ENCODE measurements at regions not wholly inside any gene's neighbourhood (a gene's known extent, or its start where the extent isn't known, plus 50 kb on each side); places are given as distances from the start of the nearest gene placed in this dataset.
"Not testable (repeated sequence)": the region's sequence is repeated elsewhere in the genome, so short reads cannot be mapped to it uniquely, and the experiment has no call there.

DNA sequence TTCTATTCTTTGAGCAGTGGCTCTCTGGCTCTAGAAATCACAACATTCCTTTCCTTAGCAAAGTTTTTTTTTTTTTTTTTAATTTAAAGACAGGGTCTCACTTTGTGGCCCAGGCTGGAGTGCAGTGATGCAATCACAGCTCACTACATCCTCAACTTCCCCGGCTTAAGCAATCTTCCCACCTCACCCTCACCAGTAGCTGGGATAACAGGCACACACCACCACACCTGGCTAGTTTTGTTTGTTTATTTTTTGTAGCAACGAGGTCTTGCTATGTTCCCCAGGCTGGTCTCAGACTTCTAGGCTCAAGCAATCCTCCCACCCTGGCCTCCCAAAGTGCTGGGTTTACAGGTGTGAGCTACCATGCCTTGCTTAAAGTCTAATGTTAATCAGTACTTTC, 85.2 kb downstream of the LMO4 start:
- not testable (repeated sequence) for H3K4me1 ChIP-seq (ENCODE audit: control insufficient read depth in 2 of 2, insufficient read depth in 2 of 2, low read length in 1 of 2); H3K9me3 ChIP-seq (ENCODE audit: control insufficient read depth in 2 of 2, insufficient read depth in 1 of 2, low read depth in 1 of 2, low read length in 1 of 2); H3K27ac ChIP-seq (ENCODE audit: low read depth in 2 of 2, low read length in 1 of 2); H3K4me3 ChIP-seq (ENCODE audit: low read depth in 1 of 2, low read length in 2 of 2); H3K27me3 ChIP-seq (ENCODE audit: control insufficient read depth in 1 of 2, insufficient read depth in 2 of 2, low read length in 2 of 2); H3K36me3 ChIP-seq (ENCODE audit: control insufficient read depth in 2 of 2, insufficient read depth in 2 of 2, low read length in 1 of 2)
- 70 to 77% methylated on average over 2 of the region's 2 CpGs for WGBS, 2 donors

GRCh38 chr1:87418048-87418447, 89.4 kb downstream of the LMO4 start:
- no peak overlapping the region for H3K27ac ChIP-seq (ENCODE audit: low read depth in 2 of 2, low read length in 1 of 2)
- no peaks in the 10 kb centered on the region for H3K27me3 ChIP-seq (ENCODE audit: control insufficient read depth in 1 of 2, insufficient read depth in 2 of 2, low read length in 2 of 2)
- 79 to 81% methylated on average over 3 of the region's 3 CpGs for WGBS, 2 donors
- H3K36me3 ChIP-seq (ENCODE audit: control insufficient read depth in 2 of 2, insufficient read depth in 2 of 2, low read length in 1 of 2) = no peaks in the 10 kb centered on the region
- no peaks in the 10 kb centered on the region for H3K9me3 ChIP-seq (ENCODE audit: control insufficient read depth in 2 of 2, insufficient read depth in 1 of 2, low read depth in 1 of 2, low read length in 1 of 2)
- H3K4me3 ChIP-seq (ENCODE audit: low read depth in 1 of 2, low read length in 2 of 2) = no peak overlapping the region
- H3K4me1 ChIP-seq (ENCODE audit: control insufficient read depth in 2 of 2, insufficient read depth in 2 of 2, low read length in 1 of 2) = no peaks in the 10 kb centered on the region

GRCh38 chr1:87421809-87422208, 93.1 kb downstream of the LMO4 start:
- Histone ChIP-seq H3K27ac (ENCODE audit: low read depth in 2 of 2, low read length in 1 of 2) (no peak overlapping the region), H3K4me3 (ENCODE audit: low read depth in 1 of 2, low read length in 2 of 2) (no peak overlapping the region), H3K9me3 (ENCODE audit: control insufficient read depth in 2 of 2, insufficient read depth in 1 of 2, low read depth in 1 of 2, low read length in 1 of 2) (no peaks in the 10 kb centered on the region), H3K4me1 (ENCODE audit: control insufficient read depth in 2 of 2, insufficient read depth in 2 of 2, low read length in 1 of 2) (no peaks in the 10 kb centered on the region), H3K36me3 (ENCODE audit: control insufficient read depth in 2 of 2, insufficient read depth in 2 of 2, low read length in 1 of 2) (no peaks in the 10 kb centered on the region), H3K27me3 (ENCODE audit: control insufficient read depth in 1 of 2, insufficient read depth in 2 of 2, low read length in 2 of 2) (no peaks in the 10 kb centered on the region)

DNA sequence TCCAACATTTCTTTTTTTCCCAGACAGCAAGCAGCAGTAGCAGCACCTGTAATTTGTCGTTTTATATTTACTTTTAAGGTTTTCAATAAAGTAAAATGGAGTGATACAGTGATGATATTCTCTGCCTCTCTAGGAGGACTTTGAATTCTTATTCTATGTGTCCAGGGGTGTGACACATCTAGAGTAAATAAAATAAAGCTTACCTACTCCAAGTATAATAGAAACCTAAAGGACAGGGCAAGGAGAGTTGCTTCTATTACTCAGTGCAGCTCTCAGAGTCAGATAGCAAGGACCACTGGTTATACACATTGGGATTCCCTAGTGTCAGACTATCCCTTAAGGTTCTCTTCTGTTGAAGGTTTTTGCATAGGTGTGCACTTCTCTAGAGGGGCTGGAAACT, 95.9 kb downstream of the LMO4 start:
- no peaks in the 10 kb centered on the region for H3K9me3 ChIP-seq (ENCODE audit: control insufficient read depth in 2 of 2, insufficient read depth in 1 of 2, low read depth in 1 of 2, low read length in 1 of 2)
- no peaks in the 10 kb centered on the region for H3K36me3 ChIP-seq (ENCODE audit: control insufficient read depth in 2 of 2, insufficient read depth in 2 of 2, low read length in 1 of 2)
- no peak overlapping the region for H3K27ac ChIP-seq (ENCODE audit: low read depth in 2 of 2, low read length in 1 of 2)
- H3K4me1 ChIP-seq (ENCODE audit: control insufficient read depth in 2 of 2, insufficient read depth in 2 of 2, low read length in 1 of 2) = peaks cover 0 to 3% of the 10 kb centered on the region in 2 donors
- H3K4me3 ChIP-seq (ENCODE audit: low read depth in 1 of 2, low read length in 2 of 2) = no peak overlapping the region
- WGBS, 2 donors = 71 to 90% methylated on average over 1 of the region's 1 CpG
- H3K27me3 ChIP-seq (ENCODE audit: control insufficient read depth in 1 of 2, insufficient read depth in 2 of 2, low read length in 2 of 2) = no peaks in the 10 kb centered on the region

DNA sequence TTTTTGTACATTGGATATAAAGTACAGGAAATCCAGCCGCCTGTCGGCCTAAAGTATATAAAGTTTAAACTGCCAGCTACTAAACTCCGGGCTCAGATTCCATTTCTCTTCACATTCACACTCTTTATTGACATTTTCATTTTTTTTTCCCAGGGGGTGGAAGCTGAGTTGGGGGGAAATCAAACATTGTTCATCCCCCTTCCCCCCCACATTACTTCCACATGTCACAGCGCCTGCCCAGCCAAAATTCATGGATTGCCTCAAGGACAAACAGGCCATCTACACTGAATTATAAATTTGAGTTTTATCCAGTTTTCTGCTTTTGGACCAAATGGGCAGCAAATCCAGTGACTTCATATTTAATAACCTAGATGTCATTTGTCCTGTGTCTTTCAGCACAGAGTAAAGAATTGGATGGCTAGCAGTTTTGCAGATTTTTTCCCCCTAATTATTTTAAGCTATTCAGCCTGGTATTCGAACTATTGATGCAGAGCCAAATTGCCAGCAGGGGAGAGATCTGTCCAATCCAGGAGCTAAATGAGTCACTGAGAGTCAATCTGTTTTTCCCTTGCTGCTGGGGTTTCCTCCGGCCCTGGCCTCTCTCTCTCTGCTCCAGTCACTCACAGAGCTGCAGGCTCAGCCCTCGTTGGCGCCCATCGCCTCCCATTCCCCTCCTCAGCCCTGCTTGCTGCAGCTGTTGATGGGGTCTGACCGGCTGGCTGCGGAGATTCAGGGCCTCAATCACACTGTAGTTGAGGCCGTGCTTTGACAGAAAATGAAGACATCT, 98.0 kb downstream of the LMO4 start:
- peaks cover 0 to 3% of the 10 kb centered on the region in 2 donors for H3K4me1 ChIP-seq (ENCODE audit: control insufficient read depth in 2 of 2, insufficient read depth in 2 of 2, low read length in 1 of 2)
- H3K36me3 ChIP-seq (ENCODE audit: control insufficient read depth in 2 of 2, insufficient read depth in 2 of 2, low read length in 1 of 2) = no peaks in the 10 kb centered on the region
- 60 to 74% methylated on average over 12 of the region's 12 CpGs for WGBS, 2 donors
- H3K27me3 ChIP-seq (ENCODE audit: control insufficient read depth in 1 of 2, insufficient read depth in 2 of 2, low read length in 2 of 2) = no peaks in the 10 kb centered on the region
- H3K27ac ChIP-seq (ENCODE audit: low read depth in 2 of 2, low read length in 1 of 2) = no peak overlapping the region
- H3K4me3 ChIP-seq (ENCODE audit: low read depth in 1 of 2, low read length in 2 of 2) = no peak overlapping the region
- no peaks in the 10 kb centered on the region for H3K9me3 ChIP-seq (ENCODE audit: control insufficient read depth in 2 of 2, insufficient read depth in 1 of 2, low read depth in 1 of 2, low read length in 1 of 2)

- H3K27me3 ChIP-seq (ENCODE audit: control insufficient read depth in 1 of 2, insufficient read depth in 2 of 2, low read length in 2 of 2) = no peaks in the 10 kb centered on the region
- no peaks in the 10 kb centered on the region for H3K9me3 ChIP-seq (ENCODE audit: control insufficient read depth in 2 of 2, insufficient read depth in 1 of 2, low read depth in 1 of 2, low read length in 1 of 2)
- peaks cover 0 to 3% of the 10 kb centered on the region in 2 donors for H3K4me1 ChIP-seq (ENCODE audit: control insufficient read depth in 2 of 2, insufficient read depth in 2 of 2, low read length in 1 of 2)
- no peaks in the 10 kb centered on the region for H3K36me3 ChIP-seq (ENCODE audit: control insufficient read depth in 2 of 2, insufficient read depth in 2 of 2, low read length in 1 of 2)
- no peak overlapping the region for H3K27ac ChIP-seq (ENCODE audit: low read depth in 2 of 2, low read length in 1 of 2)
- H3K4me3 ChIP-seq (ENCODE audit: low read depth in 1 of 2, low read length in 2 of 2) = no peak overlapping the region
- 81 to 85% methylated on average over 3 of the region's 3 CpGs for WGBS, 2 donors
These were observed 99.7 kb downstream of the LMO4 start for GRCh38 chr1:87428367-87428766.

- H3K27ac ChIP-seq (ENCODE audit: low read depth in 2 of 2, low read length in 1 of 2) = no peak overlapping the region
- no peaks in the 10 kb centered on the region for H3K27me3 ChIP-seq (ENCODE audit: control insufficient read depth in 1 of 2, insufficient read depth in 2 of 2, low read length in 2 of 2)
- H3K9me3 ChIP-seq (ENCODE audit: control insufficient read depth in 2 of 2, insufficient read depth in 1 of 2, low read depth in 1 of 2, low read length in 1 of 2) = no peaks in the 10 kb centered on the region
- 86 to 89% methylated on average over 8 of the region's 8 CpGs for WGBS, 2 donors
- H3K4me3 ChIP-seq (ENCODE audit: low read depth in 1 of 2, low read length in 2 of 2) = no peak overlapping the region
- peaks cover 0 to 3% of the 10 kb centered on the region in 2 donors for H3K4me1 ChIP-seq (ENCODE audit: control insufficient read depth in 2 of 2, insufficient read depth in 2 of 2, low read length in 1 of 2)
- H3K36me3 ChIP-seq (ENCODE audit: control insufficient read depth in 2 of 2, insufficient read depth in 2 of 2, low read length in 1 of 2) = no peaks in the 10 kb centered on the region
These were observed 100.2 kb downstream of the LMO4 start for GRCh38 chr1:87428883-87429282.

- no peaks in the 10 kb centered on the region for H3K27me3 ChIP-seq (ENCODE audit: control insufficient read depth in 1 of 2, insufficient read depth in 2 of 2, low read length in 2 of 2)
- H3K27ac ChIP-seq (ENCODE audit: low read depth in 2 of 2, low read length in 1 of 2) = no peak overlapping the region
- no peaks in the 10 kb centered on the region for H3K9me3 ChIP-seq (ENCODE audit: control insufficient read depth in 2 of 2, insufficient read depth in 1 of 2, low read depth in 1 of 2, low read length in 1 of 2)
- H3K4me1 ChIP-seq (ENCODE audit: control insufficient read depth in 2 of 2, insufficient read depth in 2 of 2, low read length in 1 of 2) = peaks cover 0 to 7% of the 10 kb centered on the region in 2 donors
- H3K36me3 ChIP-seq (ENCODE audit: control insufficient read depth in 2 of 2, insufficient read depth in 2 of 2, low read length in 1 of 2) = no peaks in the 10 kb centered on the region
- 52 to 69% methylated on average over 3 of the region's 3 CpGs for WGBS, 2 donors
- no peak overlapping the region for H3K4me3 ChIP-seq (ENCODE audit: low read depth in 1 of 2, low read length in 2 of 2)
These were observed 104.0 kb downstream of the LMO4 start for GRCh38 chr1:87432685-87433084.

- 37 to 51% methylated on average over 2 of the region's 2 CpGs for WGBS, 2 donors
- not testable (repeated sequence) for H3K36me3 ChIP-seq (ENCODE audit: control insufficient read depth in 2 of 2, insufficient read depth in 2 of 2, low read length in 1 of 2); H3K4me1 ChIP-seq (ENCODE audit: control insufficient read depth in 2 of 2, insufficient read depth in 2 of 2, low read length in 1 of 2); H3K27ac ChIP-seq (ENCODE audit: low read depth in 2 of 2, low read length in 1 of 2); H3K4me3 ChIP-seq (ENCODE audit: low read depth in 1 of 2, low read length in 2 of 2); H3K9me3 ChIP-seq (ENCODE audit: control insufficient read depth in 2 of 2, insufficient read depth in 1 of 2, low read depth in 1 of 2, low read length in 1 of 2); H3K27me3 ChIP-seq (ENCODE audit: control insufficient read depth in 1 of 2, insufficient read depth in 2 of 2, low read length in 2 of 2)
These were observed 104.4 kb downstream of the LMO4 start for GRCh38 chr1:87433101-87433500.

DNA sequence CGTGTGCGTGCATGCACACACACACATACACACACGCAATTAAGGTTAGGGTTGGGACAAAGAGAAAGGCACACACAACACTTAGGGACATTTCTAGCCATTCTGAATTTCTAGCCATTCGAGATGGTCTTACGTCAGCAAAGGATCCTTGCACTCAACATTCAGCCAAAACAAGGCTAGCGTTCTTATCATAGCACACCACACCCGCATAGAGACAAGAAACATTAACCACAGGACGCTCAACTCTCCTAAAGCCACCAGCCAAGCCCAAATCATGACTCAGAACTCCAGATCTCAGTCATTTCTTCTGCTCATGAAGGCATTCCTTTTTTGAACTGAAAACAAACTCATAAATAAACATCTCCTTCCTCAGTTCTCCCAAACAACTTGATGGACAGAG, 106.8 kb downstream of the LMO4 start:
- H3K4me1 ChIP-seq (ENCODE audit: control insufficient read depth in 2 of 2, insufficient read depth in 2 of 2, low read length in 1 of 2) = peaks cover 0 to 7% of the 10 kb centered on the region in 2 donors
- no peaks in the 10 kb centered on the region for H3K36me3 ChIP-seq (ENCODE audit: control insufficient read depth in 2 of 2, insufficient read depth in 2 of 2, low read length in 1 of 2)
- no peak overlapping the region for H3K4me3 ChIP-seq (ENCODE audit: low read depth in 1 of 2, low read length in 2 of 2)
- 62 to 68% methylated on average over 8 of the region's 8 CpGs for WGBS, 2 donors
- H3K27ac ChIP-seq (ENCODE audit: low read depth in 2 of 2, low read length in 1 of 2) = no peak overlapping the region
- no peaks in the 10 kb centered on the region for H3K9me3 ChIP-seq (ENCODE audit: control insufficient read depth in 2 of 2, insufficient read depth in 1 of 2, low read depth in 1 of 2, low read length in 1 of 2)
- no peaks in the 10 kb centered on the region for H3K27me3 ChIP-seq (ENCODE audit: control insufficient read depth in 1 of 2, insufficient read depth in 2 of 2, low read length in 2 of 2)

Data from esophagus (tissue), 2 donors.